HG03139 (cell line): ENCODE measurements at regions not wholly inside any gene's neighbourhood (a gene's known extent, or its start where the extent isn't known, plus 50 kb on each side); places are given as distances from the start of the nearest gene placed in this dataset.
A peak's percentile ranks its signal among the peaks of the same experiment; 100 is the strongest.
"Not testable (repeated sequence)": the region's sequence is repeated elsewhere in the genome, so short reads cannot be mapped to it uniquely, and the experiment has no call there.

Experiments
- ATAC-seq: cut with Tn5 transposase; IDR thresholded peaks from one replicate; pipeline ENCODE4 v1.9.1; 2021; ENCODE audit not compliant: unreplicated experiment

GRCh38 chr6:141790921-141791320 is 341.8 kb upstream of the GJE1 start:
- ATAC-seq: no peak

- ATAC-seq: no peak
Measured at GRCh38 chr6:141788096-141788495, 344.6 kb upstream of the GJE1 start.

GRCh38 chr6:141783585-141783984 is 349.1 kb upstream of the GJE1 start:
- ATAC-seq: no peak

GRCh38 chr6:141780296-141780695 is 352.4 kb upstream of the GJE1 start:
- ATAC-seq: no peak

- no peak for ATAC-seq
Measured at GRCh38 chr6:141764388-141764787, 368.3 kb upstream of the GJE1 start.

GRCh38 chr6:141758430-141758829 is 374.3 kb upstream of the GJE1 start:
- ATAC-seq: no peak

- no peak for ATAC-seq
Measured at GRCh38 chr6:141753180-141753579, 379.5 kb upstream of the GJE1 start.

- ATAC-seq: peak; percentile 63
Measured at GRCh38 chr6:141752677-141753076, 380.0 kb upstream of the GJE1 start.

- ATAC-seq: not testable (repeated sequence)
Measured at GRCh38 chr6:141746324-141746723, 386.4 kb upstream of the GJE1 start.

- ATAC-seq: no peak
Measured at GRCh38 chr6:141744971-141745370, 387.8 kb upstream of the GJE1 start.

- ATAC-seq: no peak
Measured at GRCh38 chr6:141744194-141744925, 388.4 kb upstream of the GJE1 start.

- ATAC-seq: no peak
Measured at GRCh38 chr6:141736104-141736503, 396.6 kb upstream of the GJE1 start.

GRCh38 chr6:141735126-141735525 is 397.6 kb upstream of the GJE1 start:
- ATAC-seq: no peak

GRCh38 chr6:141734071-141734840 is 398.5 kb upstream of the GJE1 start:
- no peak for ATAC-seq

GRCh38 chr6:141729146-141729545 is 403.6 kb upstream of the GJE1 start:
- ATAC-seq: no peak

- no peak for ATAC-seq
Measured at GRCh38 chr6:141728330-141728729, 404.4 kb upstream of the GJE1 start.

GRCh38 chr6:141726248-141726647 is 406.5 kb upstream of the GJE1 start:
- ATAC-seq: no peak

GRCh38 chr6:141724731-141725130 is 408.0 kb upstream of the GJE1 start:
- no peak for ATAC-seq

GRCh38 chr6:141719476-141719875 is 413.2 kb upstream of the GJE1 start:
- ATAC-seq: no peak

GRCh38 chr6:141705431-141705830 is 427.3 kb upstream of the GJE1 start:
- ATAC-seq: no peak

GRCh38 chr6:141704151-141704550 is 428.6 kb upstream of the GJE1 start:
- ATAC-seq: no peak

- ATAC-seq: no peak
Measured at GRCh38 chr6:141701732-141702131, 431.0 kb upstream of the GJE1 start.
